ENCODE measurements at regions not wholly inside any gene's neighbourhood (a gene's known extent, or its start where the extent isn't known, plus 50 kb on each side); places are given as distances from the start of the nearest gene placed in this dataset.

- no peaks in the 10 kb centered on the region for H3K36me3 ChIP-seq (ENCODE audit: insufficient read depth, low read length)
- no peaks in the 10 kb centered on the region for H3K9me3 ChIP-seq (ENCODE audit: low read length)
- H3K27ac ChIP-seq (ENCODE audit: low read depth, low read length, poor library complexity, severe bottlenecking): no peak overlapping the region
- H3K4me3 ChIP-seq (ENCODE audit: low read depth, low read length, poor library complexity, severe bottlenecking): no peak overlapping the region
- H3K9me2 ChIP-seq (ENCODE audit: low read depth, low read length): no peaks in the 10 kb centered on the region
- no peaks in the 10 kb centered on the region for H3F3A ChIP-seq (ENCODE audit: insufficient read depth, low read length)
- H3K4me1 ChIP-seq (ENCODE audit: insufficient read depth, low read length, severe bottlenecking): no peaks in the 10 kb centered on the region
- H3K27me3 ChIP-seq (ENCODE audit: insufficient read depth, low read length): no peaks in the 10 kb centered on the region
- H4K20me1 ChIP-seq (ENCODE audit: insufficient read depth, low read length): no peaks in the 10 kb centered on the region
- H3K4me2 ChIP-seq (ENCODE audit: low read length): no peak overlapping the region
- H3K9ac ChIP-seq (ENCODE audit: low read length): no peak overlapping the region
- TF ChIP-seq, protein P1, sequence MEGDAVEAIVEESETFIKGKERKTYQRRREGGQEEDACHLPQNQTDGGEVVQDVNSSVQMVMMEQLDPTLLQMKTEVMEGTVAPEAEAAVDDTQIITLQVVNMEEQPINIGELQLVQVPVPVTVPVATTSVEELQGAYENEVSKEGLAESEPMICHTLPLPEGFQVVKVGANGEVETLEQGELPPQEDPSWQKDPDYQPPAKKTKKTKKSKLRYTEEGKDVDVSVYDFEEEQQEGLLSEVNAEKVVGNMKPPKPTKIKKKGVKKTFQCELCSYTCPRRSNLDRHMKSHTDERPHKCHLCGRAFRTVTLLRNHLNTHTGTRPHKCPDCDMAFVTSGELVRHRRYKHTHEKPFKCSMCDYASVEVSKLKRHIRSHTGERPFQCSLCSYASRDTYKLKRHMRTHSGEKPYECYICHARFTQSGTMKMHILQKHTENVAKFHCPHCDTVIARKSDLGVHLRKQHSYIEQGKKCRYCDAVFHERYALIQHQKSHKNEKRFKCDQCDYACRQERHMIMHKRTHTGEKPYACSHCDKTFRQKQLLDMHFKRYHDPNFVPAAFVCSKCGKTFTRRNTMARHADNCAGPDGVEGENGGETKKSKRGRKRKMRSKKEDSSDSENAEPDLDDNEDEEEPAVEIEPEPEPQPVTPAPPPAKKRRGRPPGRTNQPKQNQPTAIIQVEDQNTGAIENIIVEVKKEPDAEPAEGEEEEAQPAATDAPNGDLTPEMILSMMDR (IDR thresholded peaks at IDR 0.05; ENCODE audit: low read length): no peak
- TF ChIP-seq EZH2 (IDR thresholded peaks at IDR 0.05; ENCODE audit: borderline replicate concordance, low read length): no peak
- no peaks in the 10 kb centered on the region for H3K79me2 ChIP-seq (ENCODE audit: insufficient read depth, low read length)
- H2AFZ ChIP-seq (ENCODE audit: low read length): no peak overlapping the region
Observed at GRCh38 chr6:126529637-126530362, 189.9 kb downstream of the CENPW start.

DNA sequence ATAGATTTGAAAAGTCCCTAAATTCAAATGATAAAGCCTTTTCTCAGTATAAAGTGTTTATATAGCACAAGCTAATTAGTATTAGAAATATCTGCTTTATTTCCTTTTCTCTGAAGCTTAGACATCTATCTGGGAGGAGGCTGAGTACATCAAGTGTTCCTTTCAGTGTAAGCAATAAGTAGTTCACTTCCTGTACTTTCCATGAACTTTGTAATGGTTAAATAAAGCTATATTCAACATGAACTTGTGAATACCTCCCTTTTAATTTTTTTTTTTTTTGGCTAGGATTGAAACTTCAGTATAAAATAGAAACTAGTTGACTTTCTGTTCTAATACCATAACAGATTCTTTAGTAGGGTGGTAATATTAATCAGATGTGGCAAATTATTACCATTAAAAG, 190.9 kb downstream of the CENPW start:
- H3K9me2 ChIP-seq (ENCODE audit: low read depth, low read length): no peaks in the 10 kb centered on the region
- H3K79me2 ChIP-seq (ENCODE audit: insufficient read depth, low read length): no peaks in the 10 kb centered on the region
- no peak overlapping the region for H3K4me2 ChIP-seq (ENCODE audit: low read length)
- H3K27ac ChIP-seq (ENCODE audit: low read depth, low read length, poor library complexity, severe bottlenecking): no peak overlapping the region
- H3K4me1 ChIP-seq (ENCODE audit: insufficient read depth, low read length, severe bottlenecking): no peaks in the 10 kb centered on the region
- no peak overlapping the region for H3K4me3 ChIP-seq (ENCODE audit: low read depth, low read length, poor library complexity, severe bottlenecking)
- no peak overlapping the region for H2AFZ ChIP-seq (ENCODE audit: low read length)
- H3F3A ChIP-seq (ENCODE audit: insufficient read depth, low read length): no peaks in the 10 kb centered on the region
- no peaks in the 10 kb centered on the region for H4K20me1 ChIP-seq (ENCODE audit: insufficient read depth, low read length)
- H3K9me3 ChIP-seq (ENCODE audit: low read length): no peaks in the 10 kb centered on the region
- TF ChIP-seq, protein P1 (IDR thresholded peaks at IDR 0.05; ENCODE audit: low read length): no peak
- TF ChIP-seq EZH2 (IDR thresholded peaks at IDR 0.05; ENCODE audit: borderline replicate concordance, low read length): no peak
- no peak overlapping the region for H3K9ac ChIP-seq (ENCODE audit: low read length)
- no peaks in the 10 kb centered on the region for H3K36me3 ChIP-seq (ENCODE audit: insufficient read depth, low read length)
- H3K27me3 ChIP-seq (ENCODE audit: insufficient read depth, low read length): no peaks in the 10 kb centered on the region

- TF ChIP-seq EZH2 (IDR thresholded peaks at IDR 0.05; ENCODE audit: borderline replicate concordance, low read length): no peak
- TF ChIP-seq, protein P1 (IDR thresholded peaks at IDR 0.05; ENCODE audit: low read length): no peak
- Histone ChIP-seq H3K9me3 (ENCODE audit: low read length) (no peaks in the 10 kb centered on the region), H3K4me2 (ENCODE audit: low read length) (no peak overlapping the region), H3K9ac (ENCODE audit: low read length) (no peak overlapping the region), H3K27me3 (ENCODE audit: insufficient read depth, low read length) (no peaks in the 10 kb centered on the region), H3K36me3 (ENCODE audit: insufficient read depth, low read length) (no peaks in the 10 kb centered on the region), H3K4me1 (ENCODE audit: insufficient read depth, low read length, severe bottlenecking) (no peaks in the 10 kb centered on the region), H3K4me3 (ENCODE audit: low read depth, low read length, poor library complexity, severe bottlenecking) (no peak overlapping the region), H3F3A (ENCODE audit: insufficient read depth, low read length) (no peaks in the 10 kb centered on the region), H3K27ac (ENCODE audit: low read depth, low read length, poor library complexity, severe bottlenecking) (no peak overlapping the region), H3K79me2 (ENCODE audit: insufficient read depth, low read length) (no peaks in the 10 kb centered on the region), H2AFZ (ENCODE audit: low read length) (no peak overlapping the region), H4K20me1 (ENCODE audit: insufficient read depth, low read length) (no peaks in the 10 kb centered on the region), H3K9me2 (ENCODE audit: low read depth, low read length) (no peaks in the 10 kb centered on the region)
Observed at GRCh38 chr6:126531286-126531685, 191.4 kb downstream of the CENPW start.

All from OCI-LY1 (cell line).